ENCODE measurements at regions not wholly inside any gene's neighbourhood (a gene's known extent, or its start where the extent isn't known, plus 50 kb on each side); places are given as distances from the start of the nearest gene placed in this dataset.

DNA sequence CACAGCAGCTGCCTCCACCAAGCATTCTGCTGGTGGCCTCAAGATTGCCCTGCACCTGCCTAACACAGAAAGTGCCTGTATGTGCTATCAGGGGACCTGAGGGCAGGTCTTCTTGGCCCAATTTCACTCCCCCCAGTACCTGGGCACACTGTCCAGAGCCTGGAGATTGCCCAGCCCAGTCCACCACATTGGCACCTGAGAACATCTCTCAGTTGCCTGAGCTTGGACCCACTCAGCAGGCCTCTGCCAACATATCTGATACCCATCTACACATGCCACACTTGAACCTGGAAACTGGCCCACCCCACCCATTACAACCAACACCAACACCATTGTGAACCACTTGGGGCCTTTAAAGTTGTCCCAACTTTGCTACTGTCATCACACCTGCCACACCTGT, 1523.1 kb upstream of the CDH9 start (continued):
- no peak for TF ChIP-seq TSHZ2 (CRISPR knock-in tag; IDR thresholded peaks at IDR 0.05)
- no peak for TF ChIP-seq ESRRG (CRISPR knock-in tag; IDR thresholded peaks at IDR 0.05)
- TF ChIP-seq TOX (CRISPR knock-in tag; IDR thresholded peaks at IDR 0.05; ENCODE audit: borderline replicate concordance) = no peak
- TF ChIP-seq TCF4 (CRISPR knock-in tag; IDR thresholded peaks at IDR 0.05; ENCODE audit: borderline replicate concordance) = no peak

DNA sequence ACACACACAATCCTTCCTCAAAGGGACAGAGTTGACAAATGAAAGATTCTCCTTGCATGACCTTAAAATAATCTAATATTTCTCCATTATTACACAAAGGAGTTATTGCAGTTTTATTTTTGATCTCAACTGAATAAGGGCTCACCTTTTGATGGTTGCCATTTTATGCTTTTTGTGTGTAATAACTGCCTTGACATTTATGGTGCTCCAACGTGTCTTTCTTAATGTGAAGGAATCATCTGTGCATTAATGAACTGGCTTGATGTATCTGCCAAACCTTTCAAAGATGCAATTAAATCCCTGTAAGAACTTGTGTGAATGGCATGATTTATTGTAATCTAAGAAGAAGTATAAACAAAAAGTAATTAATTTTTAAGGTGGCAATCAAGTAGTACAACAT, 1519.8 kb upstream of the CDH9 start:
- no peak for TF ChIP-seq TCF4 (CRISPR knock-in tag; IDR thresholded peaks at IDR 0.05; ENCODE audit: borderline replicate concordance)
- no peak for ATAC-seq

- ATAC-seq = no peak
- TF ChIP-seq GLIS3 (CRISPR knock-in tag; IDR thresholded peaks at IDR 0.05) = no peak
- no peak for TF ChIP-seq CSDC2 (CRISPR knock-in tag; IDR thresholded peaks at IDR 0.05)
- TF ChIP-seq TOX (CRISPR knock-in tag; IDR thresholded peaks at IDR 0.05; ENCODE audit: borderline replicate concordance) = no peak
- no peak for TF ChIP-seq TSHZ2 (CRISPR knock-in tag; IDR thresholded peaks at IDR 0.05)
- TF ChIP-seq TCF4 (CRISPR knock-in tag; IDR thresholded peaks at IDR 0.05; ENCODE audit: borderline replicate concordance) = no peak
- TF ChIP-seq ZFP3 (CRISPR knock-in tag; IDR thresholded peaks at IDR 0.05) = no peak
- TF ChIP-seq PPARA (CRISPR knock-in tag; IDR thresholded peaks at IDR 0.05; ENCODE audit: borderline replicate concordance) = no peak
- TF ChIP-seq PATZ1 (CRISPR knock-in tag; IDR thresholded peaks at IDR 0.05; ENCODE audit: borderline replicate concordance) = no peak
- TF ChIP-seq ZNF565 (CRISPR knock-in tag; conservative IDR thresholded peaks at IDR 0.05; ENCODE audit: low read depth) = no peak
These were observed 1518.7 kb upstream of the CDH9 start for GRCh38 chr5:28557114-28557513.

GRCh38 chr5:28549588-28549987, 1511.2 kb upstream of the CDH9 start:
- TF ChIP-seq ZNF8 (CRISPR knock-in tag; IDR thresholded peaks at IDR 0.05) (no peak), PATZ1 (CRISPR knock-in tag; IDR thresholded peaks at IDR 0.05; ENCODE audit: borderline replicate concordance) (no peak), ISL1 (CRISPR knock-in tag; IDR thresholded peaks at IDR 0.05) (no peak), ZNF70 (CRISPR knock-in tag; IDR thresholded peaks at IDR 0.05) (no peak), CSDC2 (CRISPR knock-in tag; IDR thresholded peaks at IDR 0.05) (no peak), ZFP30 (CRISPR knock-in tag; IDR thresholded peaks at IDR 0.05) (no peak)
- ATAC-seq = no peak

DNA sequence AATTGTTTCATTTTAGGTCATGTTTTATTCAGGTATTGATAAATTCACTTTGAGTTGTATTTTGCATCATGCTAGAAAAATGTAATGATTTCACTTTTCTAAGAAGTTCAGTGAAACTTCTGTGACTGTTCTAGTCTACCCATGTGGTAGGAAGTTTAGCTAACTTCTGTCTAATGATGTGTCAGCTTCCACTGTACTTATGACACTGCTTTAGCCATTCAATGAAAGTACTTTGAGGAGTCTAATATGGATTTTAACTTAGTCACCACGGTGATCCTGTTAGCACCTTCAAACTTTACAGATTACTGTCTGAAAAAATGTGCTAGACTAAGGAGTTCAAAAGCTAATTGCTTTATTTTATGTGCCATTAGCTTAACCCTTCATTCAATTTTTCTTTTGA, 1510.5 kb upstream of the CDH9 start:
- TF ChIP-seq, protein P1, sequence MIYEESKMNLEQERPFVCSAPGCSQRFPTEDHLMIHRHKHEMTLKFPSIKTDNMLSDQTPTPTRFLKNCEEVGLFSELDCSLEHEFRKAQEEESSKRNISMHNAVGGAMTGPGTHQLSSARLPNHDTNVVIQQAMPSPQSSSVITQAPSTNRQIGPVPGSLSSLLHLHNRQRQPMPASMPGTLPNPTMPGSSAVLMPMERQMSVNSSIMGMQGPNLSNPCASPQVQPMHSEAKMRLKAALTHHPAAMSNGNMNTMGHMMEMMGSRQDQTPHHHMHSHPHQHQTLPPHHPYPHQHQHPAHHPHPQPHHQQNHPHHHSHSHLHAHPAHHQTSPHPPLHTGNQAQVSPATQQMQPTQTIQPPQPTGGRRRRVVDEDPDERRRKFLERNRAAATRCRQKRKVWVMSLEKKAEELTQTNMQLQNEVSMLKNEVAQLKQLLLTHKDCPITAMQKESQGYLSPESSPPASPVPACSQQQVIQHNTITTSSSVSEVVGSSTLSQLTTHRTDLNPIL (CRISPR knock-in tag; IDR thresholded peaks at IDR 0.05; ENCODE audit: low read depth) = no peak
- TF ChIP-seq CSDC2 (CRISPR knock-in tag; IDR thresholded peaks at IDR 0.05) = no peak
- ATAC-seq = no peak

Measured in SK-N-SH treated with all-trans-retinoic acid at 6 μM for 48 hours (cell line).